GM23338 (cell line): ENCODE measurements at regions not wholly inside any gene's neighbourhood (a gene's known extent, or its start where the extent isn't known, plus 50 kb on each side); places are given as distances from the start of the nearest gene placed in this dataset.

Experiments used
- ATAC-seq: fragments of 200-7000 bp; cut with Tn5 transposase; 3 replicates; pipeline ENCODE4 v1.9.1; 2020
- DNase-seq: peaks from one replicate; pipeline ENCODE4 v3.0.0-alpha.2; 2015; ENCODE audit warnings: low spot score
- H2AFZ ChIP-seq: fragments of 200-600 bp; sonication (generic); 2 replicates; pipeline ENCODE4 v1.8.0; 2016; ENCODE audit warnings: antibody characterized with exemption, mild to moderate bottlenecking, moderate library complexity
- H3F3A ChIP-seq: fragments of 200-600 bp; sonication (generic); replicated peaks from 2 replicates; pipeline ENCODE4 v1.8.0; 2017; ENCODE audit warnings: antibody characterized with exemption, mixed run types, low read depth
- H3K27ac ChIP-seq: fragments of 200-600 bp; sonication (generic); 2 replicates; pipeline ENCODE4 v1.6.1; 2016; ENCODE audit warnings: low read depth
- H3K27me3 ChIP-seq: fragments of 200-600 bp; sonication (generic); 2 replicates; pipeline ENCODE4 v1.8.0; 2016; ENCODE audit warnings: mild to moderate bottlenecking, mixed run types, moderate library complexity; ENCODE audit not compliant: insufficient read depth
- H3K36me3 ChIP-seq: fragments of 200-600 bp; sonication (generic); 2 replicates; pipeline ENCODE4 v1.8.0; 2016; ENCODE audit warnings: mild to moderate bottlenecking; ENCODE audit not compliant: insufficient read depth
- H3K4me1 ChIP-seq: fragments of 200-600 bp; sonication (generic); 2 replicates; pipeline ENCODE4 v1.8.0; 2016; ENCODE audit warnings: mild to moderate bottlenecking, moderate library complexity; ENCODE audit not compliant: insufficient read depth
- H3K4me2 ChIP-seq: fragments of 200-600 bp; sonication (generic); 2 replicates; pipeline ENCODE4 v1.7.1; 2017; ENCODE audit warnings: mixed run types
- H3K4me3 ChIP-seq: fragments of 200-600 bp; sonication (generic); 2 replicates; pipeline ENCODE4 v1.6.1; 2016; ENCODE audit warnings: mixed run types
- H3K79me2 ChIP-seq: fragments of 200-600 bp; sonication (generic); replicated peaks from 2 replicates; pipeline ENCODE4 v1.8.0; 2017; ENCODE audit warnings: mild to moderate bottlenecking; ENCODE audit not compliant: insufficient read depth
- H3K9me2 ChIP-seq: fragments of 200-600 bp; sonication (generic); 2 replicates; pipeline ENCODE4 v1.8.0; 2017; ENCODE audit not compliant: insufficient read depth
- H4K20me1 ChIP-seq: fragments of 200-600 bp; sonication (generic); replicated peaks from 2 replicates; pipeline ENCODE4 v1.8.0; 2017; ENCODE audit warnings: mild to moderate bottlenecking; ENCODE audit not compliant: insufficient read depth
- H3K27ac Mint-ChIP-seq: 2 replicates; pipeline ENCODE4 v1.8.0; 2020; ENCODE audit warnings: inconsistent platforms, mild to moderate bottlenecking, moderate library complexity, mixed read lengths
- H3K27me3 Mint-ChIP-seq: 3 replicates; pipeline ENCODE4 v1.8.0; 2022; ENCODE audit warnings: low read depth, mild to moderate bottlenecking, moderate library complexity, mixed read lengths, inconsistent platforms; ENCODE audit not compliant: insufficient read depth, poor library complexity
- H3K36me3 Mint-ChIP-seq: 3 replicates; pipeline ENCODE4 v1.8.0; 2021; ENCODE audit warnings: low read depth, mild to moderate bottlenecking, inconsistent platforms, moderate library complexity, mixed read lengths
- H3K4me1 Mint-ChIP-seq: 3 replicates; pipeline ENCODE4 v1.8.0; 2020; ENCODE audit warnings: mild to moderate bottlenecking, inconsistent platforms, mixed read lengths
- H3K4me3 Mint-ChIP-seq: 3 replicates; pipeline ENCODE4 v1.8.0; 2021; ENCODE audit warnings: moderate library complexity, mild to moderate bottlenecking, inconsistent platforms, mixed read lengths
- H3K9me3 Mint-ChIP-seq: 3 replicates; pipeline ENCODE4 v1.8.0; 2020; ENCODE audit warnings: moderate library complexity, mild to moderate bottlenecking, inconsistent platforms, mixed read lengths
- CREB1 ChIP-seq: fragments of 250-450 bp; sonication (Bioruptor Pico); IDR thresholded peaks from 2 replicates; pipeline ENCODE4 v1.5.0; 2020; ENCODE audit warnings: low read depth, mild to moderate bottlenecking, moderate library complexity
- CTCF ChIP-seq, 2 experiments: fragments of 200-600 bp in 1 of 2; sonication (generic) in 1 of 2; conservative IDR thresholded peaks; 2 replicates each; pipeline versions ENCODE4 v1.5.1 to v1.6.1; 2016 to 2017; ENCODE audit warnings: antibody characterized with exemption in 2 of 2, low read depth in 2 of 2, mild to moderate bottlenecking in 2 of 2, moderate library complexity in 1 of 2
- ETS1 ChIP-seq: IDR thresholded peaks from 2 replicates; pipeline ENCODE4 v1.6.1; 2016; ENCODE audit warnings: antibody characterized with exemption
- EZH2 ChIP-seq: fragments of 200-600 bp; sonication (generic); IDR thresholded peaks from one replicate; pipeline ENCODE4 v1.8.0; 2017; ENCODE audit warnings: antibody characterized with exemption, mild to moderate bottlenecking, low read depth; ENCODE audit not compliant: unreplicated experiment
- EZH2phosphoT487 ChIP-seq: fragments of 200-600 bp; sonication (generic); IDR thresholded peaks from one replicate; pipeline ENCODE4 v1.8.1; 2018; ENCODE audit warnings: antibody characterized with exemption; ENCODE audit not compliant: unreplicated experiment
- JUNB ChIP-seq: IDR thresholded peaks from one replicate; pipeline ENCODE4 v1.6.1; 2016; ENCODE audit warnings: antibody characterized with exemption; ENCODE audit not compliant: unreplicated experiment
- NANOG ChIP-seq: IDR thresholded peaks from 2 replicates; pipeline ENCODE4 v1.6.1; 2016; ENCODE audit warnings: antibody characterized with exemption, borderline replicate concordance
- POLR2AphosphoS5 ChIP-seq: IDR thresholded peaks from 2 replicates; pipeline ENCODE4 v1.6.1; 2016; ENCODE audit warnings: antibody characterized with exemption, low read depth
- REST ChIP-seq: IDR thresholded peaks from one replicate; pipeline ENCODE4 v1.6.1; 2018; ENCODE audit warnings: antibody characterized with exemption; ENCODE audit not compliant: unreplicated experiment
- STAT1 ChIP-seq: IDR thresholded peaks from one replicate; pipeline ENCODE4 v1.6.1; 2016; ENCODE audit warnings: antibody characterized with exemption; ENCODE audit not compliant: unreplicated experiment
- ZNF114 ChIP-seq: fragments of 250-450 bp; sonication (Bioruptor Pico); IDR thresholded peaks from 2 replicates; pipeline ENCODE4 v1.5.0; 2020; ENCODE audit warnings: mild to moderate bottlenecking, moderate library complexity
- ZNF331 ChIP-seq: fragments of 250-450 bp; sonication (Bioruptor Pico); IDR thresholded peaks from 2 replicates; pipeline ENCODE4 v1.5.0; 2020; ENCODE audit warnings: low read depth, mild to moderate bottlenecking, moderate library complexity
- ZNF462 ChIP-seq: fragments of 250-450 bp; sonication (Bioruptor Pico); IDR thresholded peaks from 2 replicates; pipeline ENCODE4 v1.5.0; 2020; ENCODE audit warnings: mild to moderate bottlenecking, moderate library complexity

- no peak overlapping the region for H3K4me2 ChIP-seq
- no peaks in the 10 kb centered on the region for H3K79me2 ChIP-seq
- no peak for TF ChIP-seq ZNF331 (CRISPR knock-in tag)
- TF ChIP-seq EZH2phosphoT487, result no peak
- TF ChIP-seq POLR2AphosphoS5, result no peak
- TF ChIP-seq ZNF462 (CRISPR knock-in tag), result no peak
- no peak for TF ChIP-seq CTCF (conservative IDR thresholded peaks at IDR 0.05; ENCODE audit: low read depth in 2 of 2)
- no peak for TF ChIP-seq JUNB
- TF ChIP-seq ETS1, result no peak
- no peak for TF ChIP-seq REST
- TF ChIP-seq NANOG, result no peak
- no peak for TF ChIP-seq STAT1
- no peak for TF ChIP-seq ZNF114
- TF ChIP-seq EZH2, result no peak
- TF ChIP-seq CREB1 (CRISPR knock-in tag), result no peak
- Mint-ChIP-seq H3K4me3 (no peak overlapping the region), H3K36me3 (peaks cover 19% of the 10 kb centered on the region; the same call in 2 of the 3 replicates), H3K4me1 (peaks cover 3% of the 10 kb centered on the region; the same call in 2 of the 3 replicates), H3K27me3 (peaks cover 8% of the 10 kb centered on the region), H3K9me3 (peaks cover 19% of the 10 kb centered on the region), H3K27ac (peak overlapping the region; percentile 96)
- no peaks in the 10 kb centered on the region for H3K36me3 ChIP-seq
- no peak overlapping the region for H3K4me3 ChIP-seq
- no peaks in the 10 kb centered on the region for H3F3A ChIP-seq
- no peaks in the 10 kb centered on the region for H3K4me1 ChIP-seq
- H3K9me2 ChIP-seq, result peaks cover 9% of the 10 kb centered on the region
- DNase-seq, result peak; percentile 53
- H2AFZ ChIP-seq, result no peak overlapping the region
- ATAC-seq, result peak; percentile 91
- no peaks in the 10 kb centered on the region for H3K27me3 ChIP-seq
- H4K20me1 ChIP-seq, result no peaks in the 10 kb centered on the region
- H3K27ac ChIP-seq, result 0 out of 2 replicates have a peak overlapping the region, but pooled peaks have one; percentile 17
Measured at GRCh38 chr5:22928821-22929482, 75.8 kb upstream of the CDH12 start.
